K562 (cell line): ENCODE measurements at regions not wholly inside any gene's neighbourhood (a gene's known extent, or its start where the extent isn't known, plus 50 kb on each side); places are given as distances from the start of the nearest gene placed in this dataset.

Source experiments
- EGR1 ChIP-seq: fragments of 450-650 bp; conservative IDR thresholded peaks from 2 replicates; pipeline ENCODE4 v1.6.1; 2017; ENCODE audit warnings: mild to moderate bottlenecking
- KDM5B ChIP-seq: fragments of 200-600 bp; sonication (generic); IDR thresholded peaks from 2 replicates; pipeline ENCODE4 v1.6.1; 2012; ENCODE audit warnings: low read depth, mild to moderate bottlenecking, moderate library complexity, low read length, control low read depth, inconsistent platforms; ENCODE audit not compliant: insufficient replicate concordance
- POLR2B ChIP-seq: fragments of 450-650 bp; IDR thresholded peaks from 2 replicates; pipeline ENCODE4 v1.6.1; 2018; ENCODE audit warnings: low read depth; ENCODE audit not compliant: partially characterized antibody
- ZNF282 ChIP-seq: sonication (generic); formaldehyde crosslinking; IDR thresholded peaks from 2 replicates; pipeline ENCODE4 v1.8.1; 2023; ENCODE audit warnings: missing genetic modification reagents
- TF ChIP-seq, protein P1 (sequence below): fragments of 200-800 bp; sonication (Bioruptor generic); IDR thresholded peaks from 2 replicates; pipeline ENCODE4 v1.6.1; 2016; ENCODE audit warnings: missing genetic modification characterization, missing compliant biosample characterization
- TF ChIP-seq, protein P2 (sequence below), 3 experiments: fragments of 200-800 bp in 1 of 3; sonication (Bioruptor generic) in 1 of 3; sonication (generic) in 1 of 3; formaldehyde crosslinking in 1 of 3; IDR thresholded peaks; 2 replicates each; pipeline versions ENCODE4 v1.6.1 to v1.8.0; 2016 to 2022; ENCODE audit warnings: mild to moderate bottlenecking in 2 of 3, missing compliant biosample characterization in 2 of 3, missing genetic modification characterization in 2 of 3, missing genetic modification reagents in 1 of 3
- TF ChIP-seq, protein P3 (sequence below): fragments of 450-650 bp; IDR thresholded peaks from 2 replicates; pipeline ENCODE4 v1.6.1; 2016

DNA sequence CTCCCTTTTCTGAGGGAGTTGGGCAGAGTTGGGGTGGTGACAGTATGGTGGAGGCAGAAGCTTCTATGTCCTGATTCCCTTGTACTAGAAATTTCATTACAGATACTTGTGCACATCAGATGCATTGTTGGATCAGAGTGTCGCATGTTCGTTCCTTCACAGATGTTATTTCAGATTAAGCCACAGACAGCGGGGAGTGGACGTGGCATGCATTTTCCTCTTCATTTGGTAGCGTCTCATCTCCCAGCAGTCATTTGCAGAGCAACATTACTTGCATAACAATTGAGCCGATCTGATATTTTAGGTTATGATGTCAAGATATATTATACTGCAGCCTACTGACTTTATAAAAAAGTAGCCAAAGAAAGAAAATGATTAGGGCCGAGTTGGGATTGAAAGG lies 261.6 kb upstream of the SASH1 start (continued):
- TF ChIP-seq, protein P1, sequence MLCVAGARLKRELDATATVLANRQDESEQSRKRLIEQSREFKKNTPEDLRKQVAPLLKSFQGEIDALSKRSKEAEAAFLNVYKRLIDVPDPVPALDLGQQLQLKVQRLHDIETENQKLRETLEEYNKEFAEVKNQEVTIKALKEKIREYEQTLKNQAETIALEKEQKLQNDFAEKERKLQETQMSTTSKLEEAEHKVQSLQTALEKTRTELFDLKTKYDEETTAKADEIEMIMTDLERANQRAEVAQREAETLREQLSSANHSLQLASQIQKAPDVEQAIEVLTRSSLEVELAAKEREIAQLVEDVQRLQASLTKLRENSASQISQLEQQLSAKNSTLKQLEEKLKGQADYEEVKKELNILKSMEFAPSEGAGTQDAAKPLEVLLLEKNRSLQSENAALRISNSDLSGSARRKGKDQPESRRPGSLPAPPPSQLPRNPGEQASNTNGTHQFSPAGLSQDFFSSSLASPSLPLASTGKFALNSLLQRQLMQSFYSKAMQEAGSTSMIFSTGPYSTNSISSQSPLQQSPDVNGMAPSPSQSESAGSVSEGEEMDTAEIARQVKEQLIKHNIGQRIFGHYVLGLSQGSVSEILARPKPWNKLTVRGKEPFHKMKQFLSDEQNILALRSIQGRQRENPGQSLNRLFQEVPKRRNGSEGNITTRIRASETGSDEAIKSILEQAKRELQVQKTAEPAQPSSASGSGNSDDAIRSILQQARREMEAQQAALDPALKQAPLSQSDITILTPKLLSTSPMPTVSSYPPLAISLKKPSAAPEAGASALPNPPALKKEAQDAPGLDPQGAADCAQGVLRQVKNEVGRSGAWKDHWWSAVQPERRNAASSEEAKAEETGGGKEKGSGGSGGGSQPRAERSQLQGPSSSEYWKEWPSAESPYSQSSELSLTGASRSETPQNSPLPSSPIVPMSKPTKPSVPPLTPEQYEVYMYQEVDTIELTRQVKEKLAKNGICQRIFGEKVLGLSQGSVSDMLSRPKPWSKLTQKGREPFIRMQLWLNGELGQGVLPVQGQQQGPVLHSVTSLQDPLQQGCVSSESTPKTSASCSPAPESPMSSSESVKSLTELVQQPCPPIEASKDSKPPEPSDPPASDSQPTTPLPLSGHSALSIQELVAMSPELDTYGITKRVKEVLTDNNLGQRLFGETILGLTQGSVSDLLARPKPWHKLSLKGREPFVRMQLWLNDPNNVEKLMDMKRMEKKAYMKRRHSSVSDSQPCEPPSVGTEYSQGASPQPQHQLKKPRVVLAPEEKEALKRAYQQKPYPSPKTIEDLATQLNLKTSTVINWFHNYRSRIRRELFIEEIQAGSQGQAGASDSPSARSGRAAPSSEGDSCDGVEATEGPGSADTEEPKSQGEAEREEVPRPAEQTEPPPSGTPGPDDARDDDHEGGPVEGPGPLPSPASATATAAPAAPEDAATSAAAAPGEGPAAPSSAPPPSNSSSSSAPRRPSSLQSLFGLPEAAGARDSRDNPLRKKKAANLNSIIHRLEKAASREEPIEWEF = no peak
- TF ChIP-seq ZNF282 (no peak), EGR1 (no peak), POLR2B (no peak), KDM5B (no peak)
- TF ChIP-seq, protein P2, sequence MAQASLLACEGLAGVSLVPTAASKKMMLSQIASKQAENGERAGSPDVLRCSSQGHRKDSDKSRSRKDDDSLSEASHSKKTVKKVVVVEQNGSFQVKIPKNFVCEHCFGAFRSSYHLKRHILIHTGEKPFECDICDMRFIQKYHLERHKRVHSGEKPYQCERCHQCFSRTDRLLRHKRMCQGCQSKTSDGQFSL (CRISPR knock-in tag; IDR thresholded peaks at IDR 0.05) = no peak
- TF ChIP-seq, protein P2 (tag; IDR thresholded peaks at IDR 0.05) = no peak
- TF ChIP-seq, protein P3, sequence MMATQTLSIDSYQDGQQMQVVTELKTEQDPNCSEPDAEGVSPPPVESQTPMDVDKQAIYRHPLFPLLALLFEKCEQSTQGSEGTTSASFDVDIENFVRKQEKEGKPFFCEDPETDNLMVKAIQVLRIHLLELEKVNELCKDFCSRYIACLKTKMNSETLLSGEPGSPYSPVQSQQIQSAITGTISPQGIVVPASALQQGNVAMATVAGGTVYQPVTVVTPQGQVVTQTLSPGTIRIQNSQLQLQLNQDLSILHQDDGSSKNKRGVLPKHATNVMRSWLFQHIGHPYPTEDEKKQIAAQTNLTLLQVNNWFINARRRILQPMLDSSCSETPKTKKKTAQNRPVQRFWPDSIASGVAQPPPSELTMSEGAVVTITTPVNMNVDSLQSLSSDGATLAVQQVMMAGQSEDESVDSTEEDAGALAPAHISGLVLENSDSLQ = no peak
